ENCODE measurements at regions not wholly inside any gene's neighbourhood (a gene's known extent, or its start where the extent isn't known, plus 50 kb on each side); places are given as distances from the start of the nearest gene placed in this dataset.

DNA sequence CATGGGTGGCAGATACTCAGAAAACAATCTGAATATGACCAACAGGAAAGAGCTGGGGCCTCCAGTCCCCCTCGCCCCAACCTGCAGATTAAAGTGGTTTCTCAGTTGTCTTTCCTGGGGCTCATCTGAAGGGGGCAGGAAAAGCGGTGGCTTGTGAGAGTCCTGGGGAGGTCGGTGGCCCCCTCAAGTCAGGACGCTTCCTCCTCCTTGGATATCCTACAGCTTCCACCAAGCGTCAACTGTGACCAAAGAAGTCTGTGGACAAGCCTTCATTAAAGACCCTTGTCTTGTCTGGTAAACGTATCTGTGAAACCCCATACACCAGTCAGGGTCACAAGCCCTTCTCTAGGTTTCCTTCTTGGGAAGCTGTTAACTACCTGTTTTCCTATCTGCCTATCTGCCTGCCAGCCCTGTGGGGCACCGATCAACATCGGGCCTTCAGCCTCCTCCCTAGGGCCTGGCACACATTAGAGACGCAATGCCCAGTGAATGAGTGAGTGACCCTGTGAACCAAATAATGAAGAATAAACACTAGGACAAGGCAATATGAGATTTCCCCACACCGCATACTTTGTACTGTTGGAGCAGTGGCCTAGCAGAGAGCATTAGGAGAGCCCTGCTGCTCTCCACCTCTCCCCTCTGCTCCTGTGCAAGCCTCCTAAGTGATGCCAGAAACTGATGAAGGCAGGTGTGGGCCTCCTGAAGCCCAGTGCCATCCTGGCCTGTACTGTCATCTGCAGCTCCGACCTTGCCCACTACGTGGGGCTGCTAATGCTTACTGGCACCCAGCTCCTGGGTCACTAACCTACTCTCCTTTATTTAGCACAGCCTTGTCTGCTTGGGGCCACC, 1317.8 kb downstream of the UQCRFS1 start:
- TF ChIP-seq, protein P1, sequence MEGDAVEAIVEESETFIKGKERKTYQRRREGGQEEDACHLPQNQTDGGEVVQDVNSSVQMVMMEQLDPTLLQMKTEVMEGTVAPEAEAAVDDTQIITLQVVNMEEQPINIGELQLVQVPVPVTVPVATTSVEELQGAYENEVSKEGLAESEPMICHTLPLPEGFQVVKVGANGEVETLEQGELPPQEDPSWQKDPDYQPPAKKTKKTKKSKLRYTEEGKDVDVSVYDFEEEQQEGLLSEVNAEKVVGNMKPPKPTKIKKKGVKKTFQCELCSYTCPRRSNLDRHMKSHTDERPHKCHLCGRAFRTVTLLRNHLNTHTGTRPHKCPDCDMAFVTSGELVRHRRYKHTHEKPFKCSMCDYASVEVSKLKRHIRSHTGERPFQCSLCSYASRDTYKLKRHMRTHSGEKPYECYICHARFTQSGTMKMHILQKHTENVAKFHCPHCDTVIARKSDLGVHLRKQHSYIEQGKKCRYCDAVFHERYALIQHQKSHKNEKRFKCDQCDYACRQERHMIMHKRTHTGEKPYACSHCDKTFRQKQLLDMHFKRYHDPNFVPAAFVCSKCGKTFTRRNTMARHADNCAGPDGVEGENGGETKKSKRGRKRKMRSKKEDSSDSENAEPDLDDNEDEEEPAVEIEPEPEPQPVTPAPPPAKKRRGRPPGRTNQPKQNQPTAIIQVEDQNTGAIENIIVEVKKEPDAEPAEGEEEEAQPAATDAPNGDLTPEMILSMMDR (IDR thresholded peaks at IDR 0.05): no peak

DNA sequence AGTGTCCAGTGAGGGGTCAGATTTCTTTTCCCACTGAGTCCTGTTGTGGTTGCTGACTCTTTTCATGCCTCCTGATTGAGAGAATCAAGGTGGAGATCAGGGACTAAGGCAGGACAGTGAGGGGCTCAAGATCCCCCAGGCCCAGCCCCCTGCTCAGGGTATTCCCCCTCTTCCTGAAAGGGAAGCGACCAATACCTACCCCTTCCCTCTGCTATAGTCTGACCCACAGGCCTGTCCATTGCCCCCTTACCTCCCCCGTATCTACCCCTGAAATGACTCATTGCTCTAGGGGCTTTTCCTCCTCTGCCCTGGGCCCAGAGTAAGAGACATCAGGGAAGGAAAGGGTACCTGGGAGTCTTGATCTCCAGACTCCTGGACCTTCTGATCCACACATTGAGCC, 1320.5 kb downstream of the UQCRFS1 start:
- DNase-seq: no peak
- intact Hi-C loops (cut with DNase I): no loop called here
- Histone ChIP-seq H3K9ac (ENCODE audit: low read depth in 2 of 2, low read length in 2 of 2) (no peak overlapping the region), H3K4me1 (no peaks in the 10 kb centered on the region), H3K27me3 (no peaks in the 10 kb centered on the region), H3K27ac (no peak overlapping the region), H3K9me3 (no peaks in the 10 kb centered on the region), H3K4me3 (no peak overlapping the region), H3K36me3 (no peaks in the 10 kb centered on the region)
- TF ChIP-seq, protein P1 (IDR thresholded peaks at IDR 0.05): no peak

More for the DNA sequence above, 1317.8 kb downstream of the UQCRFS1 start:
- intact Hi-C loops (cut with DNase I): no loop called here
- Histone ChIP-seq H3K27ac (no peak overlapping the region), H3K4me3 (no peak overlapping the region), H3K9ac (ENCODE audit: low read depth in 2 of 2, low read length in 2 of 2) (no peak overlapping the region), H3K27me3 (no peaks in the 10 kb centered on the region), H3K4me1 (no peaks in the 10 kb centered on the region), H3K36me3 (no peaks in the 10 kb centered on the region), H3K9me3 (no peaks in the 10 kb centered on the region)
- no peak for DNase-seq

DNA sequence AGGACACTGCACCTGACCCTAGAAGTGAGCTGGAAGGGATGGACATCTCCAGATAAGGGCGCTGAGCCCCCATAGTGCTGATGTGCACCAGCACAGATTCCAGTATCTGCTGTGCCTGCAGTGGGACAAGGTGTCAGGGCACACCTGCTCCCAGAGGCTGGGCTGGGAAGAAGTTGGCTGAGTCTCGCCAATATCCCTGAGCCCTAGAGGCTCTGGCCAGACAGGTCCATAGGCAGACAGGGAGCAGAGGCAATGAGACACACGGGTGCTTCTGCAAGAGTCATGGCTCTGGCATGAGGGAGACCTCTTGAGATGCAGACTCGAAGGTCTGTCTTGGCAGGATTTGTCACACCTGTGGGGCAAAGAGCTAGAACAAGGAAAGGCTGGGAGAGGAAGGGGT, 1321.5 kb downstream of the UQCRFS1 start:
- Histone ChIP-seq H3K4me3 (no peak overlapping the region), H3K9ac (ENCODE audit: low read depth in 2 of 2, low read length in 2 of 2) (no peak overlapping the region), H3K4me1 (no peaks in the 10 kb centered on the region), H3K27me3 (no peaks in the 10 kb centered on the region), H3K27ac (no peak overlapping the region), H3K9me3 (no peaks in the 10 kb centered on the region), H3K36me3 (no peaks in the 10 kb centered on the region)
- no peak for DNase-seq
- intact Hi-C loops (cut with DNase I): no loop called here
- TF ChIP-seq, protein P1 (IDR thresholded peaks at IDR 0.05): no peak

DNA sequence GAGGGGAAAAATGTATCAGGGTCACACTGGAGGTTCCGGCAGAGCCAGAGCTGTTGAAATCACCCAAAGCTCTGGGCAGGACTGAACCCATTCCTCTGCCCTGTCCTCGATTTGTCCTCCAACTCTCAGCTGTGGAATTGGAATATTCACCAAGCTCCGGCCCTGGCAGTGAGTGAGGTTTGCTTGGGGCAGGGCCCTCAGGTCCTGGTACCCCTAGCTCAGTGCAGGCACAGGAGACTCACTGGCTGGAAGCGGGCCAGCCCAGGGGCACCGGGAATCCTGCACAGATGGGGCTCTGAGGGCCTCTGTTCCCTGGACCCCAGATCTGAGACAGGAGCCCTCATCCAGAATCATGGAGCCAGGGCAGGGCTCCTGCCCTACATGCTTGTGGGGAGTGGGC, 1322.3 kb downstream of the UQCRFS1 start:
- TF ChIP-seq, protein P1 (IDR thresholded peaks at IDR 0.05): no peak
- Histone ChIP-seq H3K4me1 (no peaks in the 10 kb centered on the region), H3K27me3 (no peaks in the 10 kb centered on the region), H3K4me3 (no peak overlapping the region), H3K27ac (no peak overlapping the region), H3K9me3 (no peaks in the 10 kb centered on the region), H3K9ac (ENCODE audit: low read depth in 2 of 2, low read length in 2 of 2) (no peak overlapping the region), H3K36me3 (no peaks in the 10 kb centered on the region)
- intact Hi-C loops (cut with DNase I): no loop called here
- no peak for DNase-seq

DNA sequence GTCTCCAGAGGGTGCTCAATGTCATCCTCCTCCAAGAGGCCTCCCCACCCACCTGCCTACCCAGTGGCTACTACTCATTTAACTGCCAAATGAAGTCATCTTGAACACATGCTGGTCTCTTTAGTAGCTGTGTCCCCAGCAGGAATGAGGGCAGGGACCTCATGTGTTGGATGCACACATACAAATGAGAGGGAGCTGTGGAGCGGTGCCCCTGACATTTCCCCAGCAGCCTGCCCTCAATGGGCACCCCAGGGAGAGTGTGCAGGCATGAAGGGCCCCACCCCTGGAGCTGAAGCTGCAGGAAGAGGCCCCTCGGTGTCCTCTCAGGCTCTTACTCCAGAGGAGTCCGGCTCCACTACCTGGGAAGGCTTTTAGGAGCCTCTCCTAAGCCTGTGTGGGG, 1322.7 kb downstream of the UQCRFS1 start:
- TF ChIP-seq, protein P1 (IDR thresholded peaks at IDR 0.05): no peak

More for the DNA sequence above, 1322.7 kb downstream of the UQCRFS1 start:
- intact Hi-C loops (cut with DNase I): no loop called here
- Histone ChIP-seq H3K27ac (no peak overlapping the region), H3K36me3 (no peaks in the 10 kb centered on the region), H3K4me1 (no peaks in the 10 kb centered on the region), H3K9me3 (no peaks in the 10 kb centered on the region), H3K9ac (ENCODE audit: low read depth in 2 of 2, low read length in 2 of 2) (no peak overlapping the region), H3K4me3 (no peak overlapping the region), H3K27me3 (no peaks in the 10 kb centered on the region)
- no peak for DNase-seq
